ENCODE measurements at regions not wholly inside any gene's neighbourhood (a gene's known extent, or its start where the extent isn't known, plus 50 kb on each side); places are given as distances from the start of the nearest gene placed in this dataset.

DNA sequence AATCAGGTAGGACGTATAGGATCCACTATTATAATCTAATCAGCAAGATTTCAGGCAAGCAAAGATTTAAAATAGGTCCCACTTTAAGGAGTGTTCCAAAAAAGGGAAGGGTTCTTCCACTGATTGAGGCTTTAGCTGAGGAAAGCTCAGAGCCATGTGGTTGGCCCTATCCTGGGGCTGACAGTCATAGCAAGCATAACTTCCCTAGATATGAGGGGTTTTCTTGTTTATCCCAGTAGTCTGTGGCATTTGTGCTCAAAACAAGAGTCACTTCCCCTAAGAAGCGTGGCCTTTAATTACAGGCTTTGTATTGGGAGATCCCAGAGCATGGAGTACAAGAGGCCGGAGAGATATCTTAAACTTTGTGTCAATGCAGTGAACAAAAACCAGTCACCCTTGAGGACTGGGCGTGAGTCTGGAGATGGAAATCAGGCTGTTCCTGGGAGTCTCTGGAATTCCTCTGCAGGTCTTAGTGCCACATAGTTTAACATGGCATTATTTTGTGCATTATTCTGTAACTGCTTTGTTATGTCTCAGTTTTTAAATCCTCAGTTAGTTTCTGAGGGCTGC lies 136.9 kb upstream of the FBXO11 start:
- H3K4me1 ChIP-seq (ENCODE audit: insufficient read depth, low read length), result no peaks in the 10 kb centered on the region
- H3K9me3 ChIP-seq (ENCODE audit: low read length), result no peaks in the 10 kb centered on the region
- ChIA-PET POLR2A (no interaction called here), CTCF (ENCODE audit: low intra/inter-chr PET ratio, low total read pairs) (no interaction called here)
- in situ Hi-C loops (cut with HindIII; ENCODE audit: extremely low pct_ligation_motif_present, low pct_unique_long_range_greater_than_20kb) (no loop called here), intact Hi-C loops (cut with micrococcal nuclease; ENCODE audit: unreplicated experiment) (no loop called here)
- ATAC-seq (no peak), DNase-seq (ENCODE audit: low spot score) (no peak), FAIRE-seq (no peak)
- no peak overlapping the region for H3K27ac ChIP-seq (ENCODE audit: extremely low read length, insufficient read depth, low read length)
- TF ChIP-seq TRIM24 (CRISPR knock-in tag; IDR thresholded peaks at IDR 0.05) (no peak), MXD4 (CRISPR knock-in tag; IDR thresholded peaks at IDR 0.05) (no peak), ZNF292 (CRISPR knock-in tag; IDR thresholded peaks at IDR 0.05; ENCODE audit: borderline replicate concordance, low read depth) (no peak), ZNF792 (CRISPR knock-in tag; IDR thresholded peaks at IDR 0.05) (no peak)
- TF ChIP-seq, protein P1, sequence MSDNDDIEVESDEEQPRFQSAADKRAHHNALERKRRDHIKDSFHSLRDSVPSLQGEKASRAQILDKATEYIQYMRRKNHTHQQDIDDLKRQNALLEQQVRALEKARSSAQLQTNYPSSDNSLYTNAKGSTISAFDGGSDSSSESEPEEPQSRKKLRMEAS (IDR thresholded peaks at IDR 0.05), result no peak
- H3K36me3 ChIP-seq (replicated peaks in 1 of 2; ENCODE audit: control insufficient read depth in 1 of 2, insufficient read depth in 2 of 2, low read length in 2 of 2), result no peaks in the 10 kb centered on the region
- no peak overlapping the region for H3K4me2 ChIP-seq (ENCODE audit: low read depth, low read length)
- H3K9ac ChIP-seq (ENCODE audit: insufficient read depth, low read depth, low read length), result no peak overlapping the region
- no TSS peak for BruUV-seq (replicated peaks)
- H2AFZ ChIP-seq (ENCODE audit: low read length), result no peak overlapping the region
- 30% methylated on average over 4 of the region's 4 CpGs for WGBS (ENCODE audit: low lambda C conversion rate)
- H3K4me3 ChIP-seq (replicated peaks in 1 of 3; ENCODE audit: insufficient read depth in 1 of 3, low read depth in 2 of 3, low read length in 3 of 3), result no peak overlapping the region
- no peaks in the 10 kb centered on the region for H3K79me2 ChIP-seq (ENCODE audit: insufficient read depth, low read length)
- no peaks in the 10 kb centered on the region for H3K27me3 ChIP-seq (ENCODE audit: control insufficient read depth in 1 of 2, insufficient read depth in 2 of 2, low read length in 2 of 2)
- no peaks in the 10 kb centered on the region for H4K20me1 ChIP-seq (ENCODE audit: insufficient read depth, low read length)

DNA sequence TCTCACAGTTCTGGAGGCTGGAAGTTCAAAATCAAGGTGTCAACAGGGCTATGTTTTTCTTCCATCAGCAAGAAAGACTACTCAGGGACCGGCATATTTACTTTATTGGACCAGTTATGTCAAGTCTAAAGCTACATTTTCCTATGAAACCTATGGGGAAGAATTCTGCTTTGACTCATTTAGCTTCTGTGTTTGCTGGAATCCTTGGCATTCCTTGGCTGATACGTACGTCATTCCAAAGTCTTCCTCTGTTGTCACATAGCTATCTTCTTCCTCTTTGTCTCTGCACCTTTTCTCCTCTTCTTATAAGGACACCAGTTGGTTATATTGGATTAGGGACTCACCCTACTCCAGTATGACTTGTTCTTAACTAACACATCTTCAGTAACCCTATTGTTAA lies 137.4 kb upstream of the FBXO11 start:
- H3K9ac ChIP-seq (ENCODE audit: insufficient read depth, low read depth, low read length), result no peak overlapping the region
- no peak overlapping the region for H2AFZ ChIP-seq (ENCODE audit: low read length)
- no peak for DNase-seq (ENCODE audit: low spot score)
- no TSS peak for BruUV-seq (replicated peaks)
- no peak overlapping the region for H3K27ac ChIP-seq (ENCODE audit: extremely low read length, insufficient read depth, low read length)
- intact Hi-C loops (cut with micrococcal nuclease; ENCODE audit: unreplicated experiment) (no loop called here), in situ Hi-C loops (cut with HindIII; ENCODE audit: extremely low pct_ligation_motif_present, low pct_unique_long_range_greater_than_20kb) (no loop called here)
- no peaks in the 10 kb centered on the region for H3K27me3 ChIP-seq (ENCODE audit: control insufficient read depth in 1 of 2, insufficient read depth in 2 of 2, low read length in 2 of 2)
- H3K36me3 ChIP-seq (replicated peaks in 1 of 2; ENCODE audit: control insufficient read depth in 1 of 2, insufficient read depth in 2 of 2, low read length in 2 of 2), result no peaks in the 10 kb centered on the region
- no peaks in the 10 kb centered on the region for H3K9me3 ChIP-seq (ENCODE audit: low read length)
- 17% methylated on average over 3 of the region's 3 CpGs for WGBS (ENCODE audit: low lambda C conversion rate)
- no peak overlapping the region for H3K4me2 ChIP-seq (ENCODE audit: low read depth, low read length)
- ChIA-PET POLR2A (no interaction called here), CTCF (ENCODE audit: low intra/inter-chr PET ratio, low total read pairs) (no interaction called here)
- no peaks in the 10 kb centered on the region for H3K79me2 ChIP-seq (ENCODE audit: insufficient read depth, low read length)
- H3K4me3 ChIP-seq (replicated peaks in 1 of 3; ENCODE audit: insufficient read depth in 1 of 3, low read depth in 2 of 3, low read length in 3 of 3), result no peak overlapping the region
- FAIRE-seq, result no peak
- no peaks in the 10 kb centered on the region for H4K20me1 ChIP-seq (ENCODE audit: insufficient read depth, low read length)
- H3K4me1 ChIP-seq (ENCODE audit: insufficient read depth, low read length), result no peaks in the 10 kb centered on the region
- ATAC-seq, result no peak
- TF ChIP-seq ZNF816 (CRISPR knock-in tag; IDR thresholded peaks at IDR 0.05; ENCODE audit: borderline replicate concordance) (no peak), HNF4A (CRISPR knock-in tag; IDR thresholded peaks at IDR 0.05) (no peak), KAT2B (IDR thresholded peaks at IDR 0.05; ENCODE audit: borderline replicate concordance, low read depth, low read length) (no peak), FOXM1 (CRISPR knock-in tag; IDR thresholded peaks at IDR 0.05) (no peak), SOX13 (IDR thresholded peaks at IDR 0.05) (no peak), SOX13 (CRISPR knock-in tag; conservative IDR thresholded peaks at IDR 0.05 in 1 of 2, IDR thresholded peaks at IDR 0.05 in 1 of 2) (no peak), ZFP1 (CRISPR knock-in tag; IDR thresholded peaks at IDR 0.05) (no peak), TCF7L2 (IDR thresholded peaks at IDR 0.05; ENCODE audit: low read depth, low read length) (no peak)
- TF ChIP-seq, protein P2, sequence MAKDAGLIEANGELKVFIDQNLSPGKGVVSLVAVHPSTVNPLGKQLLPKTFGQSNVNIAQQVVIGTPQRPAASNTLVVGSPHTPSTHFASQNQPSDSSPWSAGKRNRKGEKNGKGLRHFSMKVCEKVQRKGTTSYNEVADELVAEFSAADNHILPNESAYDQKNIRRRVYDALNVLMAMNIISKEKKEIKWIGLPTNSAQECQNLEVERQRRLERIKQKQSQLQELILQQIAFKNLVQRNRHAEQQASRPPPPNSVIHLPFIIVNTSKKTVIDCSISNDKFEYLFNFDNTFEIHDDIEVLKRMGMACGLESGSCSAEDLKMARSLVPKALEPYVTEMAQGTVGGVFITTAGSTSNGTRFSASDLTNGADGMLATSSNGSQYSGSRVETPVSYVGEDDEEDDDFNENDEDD (CRISPR knock-in tag; IDR thresholded peaks at IDR 0.05; ENCODE audit: borderline replicate concordance), result no peak
- TF ChIP-seq, protein P3, sequence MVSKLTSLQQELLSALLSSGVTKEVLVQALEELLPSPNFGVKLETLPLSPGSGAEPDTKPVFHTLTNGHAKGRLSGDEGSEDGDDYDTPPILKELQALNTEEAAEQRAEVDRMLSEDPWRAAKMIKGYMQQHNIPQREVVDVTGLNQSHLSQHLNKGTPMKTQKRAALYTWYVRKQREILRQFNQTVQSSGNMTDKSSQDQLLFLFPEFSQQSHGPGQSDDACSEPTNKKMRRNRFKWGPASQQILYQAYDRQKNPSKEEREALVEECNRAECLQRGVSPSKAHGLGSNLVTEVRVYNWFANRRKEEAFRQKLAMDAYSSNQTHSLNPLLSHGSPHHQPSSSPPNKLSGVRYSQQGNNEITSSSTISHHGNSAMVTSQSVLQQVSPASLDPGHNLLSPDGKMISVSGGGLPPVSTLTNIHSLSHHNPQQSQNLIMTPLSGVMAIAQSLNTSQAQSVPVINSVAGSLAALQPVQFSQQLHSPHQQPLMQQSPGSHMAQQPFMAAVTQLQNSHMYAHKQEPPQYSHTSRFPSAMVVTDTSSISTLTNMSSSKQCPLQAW (CRISPR knock-in tag; IDR thresholded peaks at IDR 0.05), result no peak
- TF ChIP-seq, protein P4, sequence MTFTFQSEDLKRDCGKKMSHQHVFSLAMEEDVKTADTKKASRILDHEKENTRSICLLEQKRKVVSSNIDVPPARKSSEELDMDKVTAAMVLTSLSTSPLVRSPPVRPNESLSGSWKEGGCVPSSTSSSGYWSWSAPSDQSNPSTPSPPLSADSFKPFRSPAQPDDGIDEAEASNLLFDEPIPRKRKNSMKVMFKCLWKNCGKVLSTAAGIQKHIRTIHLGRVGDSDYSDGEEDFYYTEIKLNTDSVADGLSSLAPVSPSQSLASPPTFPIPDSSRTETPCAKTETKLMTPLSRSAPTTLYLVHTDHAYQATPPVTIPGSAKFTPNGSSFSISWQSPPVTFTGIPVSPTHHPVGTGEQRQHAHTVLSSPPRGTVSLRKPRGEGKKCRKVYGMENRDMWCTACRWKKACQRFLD (CRISPR knock-in tag; IDR thresholded peaks at IDR 0.05; ENCODE audit: borderline replicate concordance), result no peak
